DND-41 (cell line): ENCODE measurements at regions not wholly inside any gene's neighbourhood (a gene's known extent, or its start where the extent isn't known, plus 50 kb on each side); places are given as distances from the start of the nearest gene placed in this dataset.

Source experiments
- EZH2 ChIP-seq: IDR thresholded peaks from 3 replicates; pipeline ENCODE4 v1.6.1; 2012; ENCODE audit warnings: borderline replicate concordance, low read depth, mild to moderate bottlenecking, moderate library complexity, low read length, inconsistent platforms; ENCODE audit not compliant: severe bottlenecking
- TF ChIP-seq, protein P1 (sequence below): IDR thresholded peaks from 2 replicates; pipeline ENCODE4 v1.5.1; 2012; ENCODE audit warnings: borderline replicate concordance, low read length, moderate library complexity, mild to moderate bottlenecking; ENCODE audit not compliant: poor library complexity, severe bottlenecking; ENCODE audit errors: extremely low read depth

- TF ChIP-seq, protein P1, sequence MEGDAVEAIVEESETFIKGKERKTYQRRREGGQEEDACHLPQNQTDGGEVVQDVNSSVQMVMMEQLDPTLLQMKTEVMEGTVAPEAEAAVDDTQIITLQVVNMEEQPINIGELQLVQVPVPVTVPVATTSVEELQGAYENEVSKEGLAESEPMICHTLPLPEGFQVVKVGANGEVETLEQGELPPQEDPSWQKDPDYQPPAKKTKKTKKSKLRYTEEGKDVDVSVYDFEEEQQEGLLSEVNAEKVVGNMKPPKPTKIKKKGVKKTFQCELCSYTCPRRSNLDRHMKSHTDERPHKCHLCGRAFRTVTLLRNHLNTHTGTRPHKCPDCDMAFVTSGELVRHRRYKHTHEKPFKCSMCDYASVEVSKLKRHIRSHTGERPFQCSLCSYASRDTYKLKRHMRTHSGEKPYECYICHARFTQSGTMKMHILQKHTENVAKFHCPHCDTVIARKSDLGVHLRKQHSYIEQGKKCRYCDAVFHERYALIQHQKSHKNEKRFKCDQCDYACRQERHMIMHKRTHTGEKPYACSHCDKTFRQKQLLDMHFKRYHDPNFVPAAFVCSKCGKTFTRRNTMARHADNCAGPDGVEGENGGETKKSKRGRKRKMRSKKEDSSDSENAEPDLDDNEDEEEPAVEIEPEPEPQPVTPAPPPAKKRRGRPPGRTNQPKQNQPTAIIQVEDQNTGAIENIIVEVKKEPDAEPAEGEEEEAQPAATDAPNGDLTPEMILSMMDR, result no peak
- TF ChIP-seq EZH2, result no peak
Observed at GRCh38 chr1:29687601-29688244, 451.4 kb downstream of the PTPRU start.
